ENCODE measurements at regions not wholly inside any gene's neighbourhood (a gene's known extent, or its start where the extent isn't known, plus 50 kb on each side); places are given as distances from the start of the nearest gene placed in this dataset.
A peak's percentile ranks its signal among the peaks of the same experiment; 100 is the strongest.

- Histone ChIP-seq H3K4me1 (ENCODE audit: control insufficient read depth in 1 of 2, insufficient read depth in 2 of 2, low read depth in 1 of 2, low read length in 1 of 2) (peaks cover 9 to 27% of the 10 kb centered on the region in 2 experiments; a peak in 3 of 4 replicates), H3K9ac (no peak overlapping the region), H4K20me1 (ENCODE audit: insufficient read depth) (no peaks in the 10 kb centered on the region), H3K27me3 (ENCODE audit: insufficient read depth) (no peaks in the 10 kb centered on the region), H3F3A (replicated peaks; ENCODE audit: insufficient read depth) (peaks cover 10% of the 10 kb centered on the region), H3K36me3 (replicated peaks in 1 of 2; ENCODE audit: control insufficient read depth in 1 of 2, insufficient read depth in 2 of 2, low read length in 1 of 2) (no peaks in the 10 kb centered on the region), H3K9me2 (no peaks in the 10 kb centered on the region), H3K27ac (ENCODE audit: low read depth in 2 of 2, low read length in 1 of 2) (peak overlapping the region; percentile 11 to 75; a peak in 1 of 4 replicates), H2AFZ (ENCODE audit: low read depth) (no peak overlapping the region), H3K9me3 (no peaks in the 10 kb centered on the region), H3K79me2 (ENCODE audit: insufficient read depth) (no peaks in the 10 kb centered on the region), H3K4me2 (no peak overlapping the region), H3K4me3 (ENCODE audit: low read depth in 2 of 2, low read length in 1 of 2) (no peak overlapping the region)
- CTCF ChIA-PET: interaction anchor here (0.7 kb wide), 1 partner anchor 63 kb away, joined by 3 read pairs; no protein-coding TSS in a partner anchor
- POLR2A ChIA-PET: no interaction called here
- peak; percentile 15 for DNase-seq
- TF ChIP-seq NFIC (IDR thresholded peaks at IDR 0.05; ENCODE audit: borderline replicate concordance): no peak
- TF ChIP-seq ELF1 (IDR thresholded peaks at IDR 0.05): no peak
- TF ChIP-seq TAF1 (IDR thresholded peaks at IDR 0.05; ENCODE audit: borderline replicate concordance, low read depth, low read length): no peak
- no peak; a peak in 1 of 4 replicates for TF ChIP-seq EP300 (IDR thresholded peaks at IDR 0.05; ENCODE audit: borderline replicate concordance in 1 of 2, low read depth in 1 of 2, low read length in 1 of 2)
- no peak for TF ChIP-seq POLR2AphosphoS5 (IDR thresholded peaks at IDR 0.05; ENCODE audit: low read depth, low read length)
- no peak for TF ChIP-seq GATA2 (CRISPR knock-in tag; IDR thresholded peaks at IDR 0.05)
- TF ChIP-seq MAX (IDR thresholded peaks at IDR 0.05; ENCODE audit: low read depth): no peak
- TF ChIP-seq TCF12 (IDR thresholded peaks at IDR 0.05): no peak
- TF ChIP-seq REST (IDR thresholded peaks at IDR 0.05; ENCODE audit: low read depth, low read length): no peak
- TF ChIP-seq IRF3 (IDR thresholded peaks at IDR 0.05; ENCODE audit: low read depth, low read length): no peak
- no peak; the same call in 1 of the 2 replicates for TF ChIP-seq PBX3 (IDR thresholded peaks at IDR 0.05)
- no peak for TF ChIP-seq MXI1 (IDR thresholded peaks at IDR 0.05; ENCODE audit: low read depth, low read length)
- TF ChIP-seq SIN3A (IDR thresholded peaks at IDR 0.05; ENCODE audit: borderline replicate concordance, low read depth, low read length): no peak
Observed at GRCh38 chr10:120097766-120098165, 205.2 kb downstream of the SEC23IP start.
